Activated naive CD8-positive, alpha-beta T cell treated with anti-CD3 and anti-CD28 coated beads, Interleukin-2, amount 10 ng/mL, durations not matched to agents 7 days and 5 days (primary cell): ENCODE measurements at regions not wholly inside any gene's neighbourhood (a gene's known extent, or its start where the extent isn't known, plus 50 kb on each side); places are given as distances from the start of the nearest gene placed in this dataset.

Experiments used
- ATAC-seq: fragments of 150-1000 bp; cut with Tn5 transposase; one replicate; pipeline ENCODE4 v1.10.0; 2021; ENCODE audit warnings: low read depth, moderate library complexity
- POLR2A ChIA-PET: fragments of 350-600 bp; sonication (Branson Sonifier 250); formaldehyde crosslinking; loops from one replicate; lab custom pipeline; 2021; ENCODE audit warnings: antibody characterized with exemption; lab: Charles Lee
- DNase-seq: peaks from one replicate; pipeline ENCODE4 v3.0.0; 2021
- H3K27ac Mint-ChIP-seq: one replicate; pipeline ENCODE4 v1.8.0; 2022; ENCODE audit warnings: mild to moderate bottlenecking, mixed read lengths
- H3K27me3 Mint-ChIP-seq: one replicate; pipeline ENCODE4 v1.8.0; 2022; ENCODE audit warnings: mild to moderate bottlenecking, moderate library complexity, mixed read lengths
- H3K36me3 Mint-ChIP-seq: one replicate; pipeline ENCODE4 v1.8.0; 2021; ENCODE audit warnings: mild to moderate bottlenecking, mixed read lengths
- H3K4me1 Mint-ChIP-seq: one replicate; pipeline ENCODE4 v1.8.0; 2021; ENCODE audit warnings: mixed read lengths
- H3K4me3 Mint-ChIP-seq: one replicate; pipeline ENCODE4 v1.8.0; 2022; ENCODE audit warnings: mild to moderate bottlenecking, moderate library complexity, mixed read lengths
- H3K9me3 Mint-ChIP-seq: one replicate; pipeline ENCODE4 v1.8.0; 2021; ENCODE audit warnings: mixed read lengths

GRCh38 chr2:15761056-15761455, 169.4 kb downstream of the DDX1 start:
- Mint-ChIP-seq H3K9me3 (no peaks in the 10 kb centered on the region), H3K4me1 (no peaks in the 10 kb centered on the region), H3K27ac (no peak overlapping the region), H3K27me3 (peaks cover 5% of the 10 kb centered on the region), H3K4me3 (no peak overlapping the region), H3K36me3 (no peaks in the 10 kb centered on the region)
- ATAC-seq (no peak), DNase-seq (no peak)
- POLR2A ChIA-PET: no interaction called here

DNA sequence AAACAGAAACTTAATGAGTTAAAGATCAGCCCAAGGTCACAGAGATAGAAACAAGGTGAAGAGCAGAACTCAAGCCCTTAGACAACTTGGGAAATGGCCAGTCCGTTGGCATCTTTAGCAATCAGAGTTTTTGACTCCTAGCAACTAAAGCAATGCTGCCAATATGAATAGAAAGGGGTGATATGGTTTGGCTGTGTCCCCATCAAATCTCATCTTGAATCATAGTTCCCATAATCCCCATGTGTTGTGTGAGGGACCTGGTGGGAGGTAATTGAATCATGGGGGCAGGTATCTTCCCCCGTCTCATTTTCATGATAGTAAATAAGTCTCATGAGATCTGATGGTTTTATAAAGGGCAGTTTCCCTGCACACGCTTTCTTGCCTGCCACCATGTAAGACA, 170.2 kb downstream of the DDX1 start:
- POLR2A ChIA-PET: no interaction called here
- H3K4me1 Mint-ChIP-seq: no peaks in the 10 kb centered on the region

DNA sequence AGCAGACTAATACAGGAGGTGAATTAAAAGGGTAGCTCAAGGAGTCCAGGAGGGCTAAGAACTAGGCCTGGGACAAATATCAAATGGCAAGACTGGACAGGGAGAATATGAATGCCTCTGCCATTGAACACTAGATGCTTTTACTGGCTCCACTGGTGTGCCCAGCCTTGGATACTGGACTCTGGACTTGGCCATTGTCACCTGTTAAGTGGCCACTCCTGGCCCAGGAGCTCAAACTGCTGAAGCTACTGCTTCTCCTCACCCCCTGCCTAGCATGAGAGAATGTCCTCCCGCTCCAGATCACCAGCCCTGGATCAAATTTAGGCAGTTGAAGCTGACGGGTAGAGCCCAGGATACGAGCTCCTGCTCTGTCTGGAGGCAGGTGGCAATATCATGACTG, 170.8 kb downstream of the DDX1 start:
- ATAC-seq (no peak), DNase-seq (no peak)
- Mint-ChIP-seq H3K27me3 (peaks cover 5% of the 10 kb centered on the region), H3K9me3 (no peaks in the 10 kb centered on the region), H3K4me3 (no peak overlapping the region), H3K4me1 (no peaks in the 10 kb centered on the region), H3K36me3 (no peaks in the 10 kb centered on the region), H3K27ac (no peak overlapping the region)
- POLR2A ChIA-PET: no interaction called here

More for the DNA sequence above, 170.2 kb downstream of the DDX1 start:
- Mint-ChIP-seq H3K4me3 (no peak overlapping the region), H3K27me3 (peaks cover 5% of the 10 kb centered on the region), H3K27ac (no peak overlapping the region), H3K9me3 (no peaks in the 10 kb centered on the region), H3K36me3 (no peaks in the 10 kb centered on the region)
- DNase-seq (no peak), ATAC-seq (no peak)

GRCh38 chr2:15763106-15763821, 171.6 kb downstream of the DDX1 start:
- no peak for ATAC-seq
- POLR2A ChIA-PET: no interaction called here
- no peaks in the 10 kb centered on the region for H3K4me1 Mint-ChIP-seq

DNA sequence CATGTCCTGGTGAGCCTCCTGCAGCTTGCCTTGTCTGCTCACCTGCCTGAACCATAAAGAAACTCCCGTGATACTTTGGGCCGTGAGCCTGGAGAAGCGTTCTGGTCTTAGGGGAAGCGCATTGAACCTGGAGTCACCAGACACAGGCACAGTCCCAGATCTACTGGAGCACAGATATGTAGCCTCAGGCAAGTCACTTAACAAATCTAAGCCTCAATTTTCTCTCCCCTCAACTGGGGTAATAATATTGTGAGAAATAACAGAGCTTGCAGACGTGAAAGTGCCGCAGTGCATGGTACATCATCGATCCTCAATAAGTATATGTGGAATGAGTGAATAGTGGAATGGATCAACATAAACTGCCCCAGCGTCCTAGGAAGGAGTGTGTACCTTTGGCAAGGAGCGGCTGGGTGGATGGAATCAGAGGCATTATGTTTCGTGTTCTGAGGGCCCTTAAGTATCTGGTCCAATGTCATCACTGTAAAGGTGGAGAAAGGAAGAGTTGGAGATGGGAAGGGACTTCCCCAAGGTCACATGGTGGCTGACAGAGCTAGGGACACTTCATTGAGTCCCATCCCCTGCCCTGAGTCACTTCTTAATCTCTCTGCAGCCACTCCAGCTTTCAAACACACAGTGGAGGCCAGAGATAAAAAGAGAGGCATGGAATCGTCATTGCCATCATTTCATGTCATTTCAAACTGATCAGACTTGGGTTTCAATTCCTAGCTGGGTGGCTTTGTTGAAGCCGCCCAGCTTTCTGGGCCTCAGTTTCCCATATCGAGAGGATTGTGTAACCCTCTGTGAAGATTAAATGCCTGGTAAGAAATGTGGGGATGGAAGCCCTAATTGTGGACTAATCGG, 172.4 kb downstream of the DDX1 start:
- Mint-ChIP-seq H3K4me3 (no peak overlapping the region), H3K4me1 (no peaks in the 10 kb centered on the region), H3K27me3 (peaks cover 2% of the 10 kb centered on the region), H3K36me3 (no peaks in the 10 kb centered on the region), H3K9me3 (no peaks in the 10 kb centered on the region), H3K27ac (no peak overlapping the region)
- DNase-seq (no peak), ATAC-seq (no peak)
- POLR2A ChIA-PET: no interaction called here

More at GRCh38 chr2:15763106-15763821, 171.6 kb downstream of the DDX1 start:
- H3K27ac Mint-ChIP-seq: no peak overlapping the region
- no peaks in the 10 kb centered on the region for H3K9me3 Mint-ChIP-seq
- peaks cover 5% of the 10 kb centered on the region for H3K27me3 Mint-ChIP-seq
- no peak overlapping the region for H3K4me3 Mint-ChIP-seq
- DNase-seq: no peak
- no peaks in the 10 kb centered on the region for H3K36me3 Mint-ChIP-seq

DNA sequence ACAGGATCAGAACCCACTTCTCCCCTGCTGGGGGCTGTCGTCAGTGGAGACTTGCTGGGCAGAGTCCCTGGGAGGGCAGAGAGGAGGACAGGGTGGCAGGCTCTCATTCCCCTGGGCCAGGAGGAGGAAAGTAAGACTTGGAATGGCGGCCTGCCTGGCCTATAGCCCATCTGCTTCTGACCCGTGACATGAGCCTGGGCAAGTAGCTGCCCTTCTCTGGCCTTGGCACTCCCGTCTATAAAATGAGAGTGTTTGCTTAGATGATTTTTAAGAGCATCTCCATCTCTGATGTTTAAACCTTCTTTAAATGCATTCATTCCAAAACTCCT, 173.0 kb downstream of the DDX1 start:
- ATAC-seq (no peak), DNase-seq (no peak)
- no peak overlapping the region for H3K4me3 Mint-ChIP-seq
- H3K9me3 Mint-ChIP-seq: no peaks in the 10 kb centered on the region
- POLR2A ChIA-PET: no interaction called here
- H3K36me3 Mint-ChIP-seq: no peaks in the 10 kb centered on the region
- no peak overlapping the region for H3K27ac Mint-ChIP-seq
- H3K4me1 Mint-ChIP-seq: no peaks in the 10 kb centered on the region
- peaks cover 2% of the 10 kb centered on the region for H3K27me3 Mint-ChIP-seq

GRCh38 chr2:15765211-15765610, 173.5 kb downstream of the DDX1 start:
- no peak for DNase-seq
- H3K36me3 Mint-ChIP-seq: no peaks in the 10 kb centered on the region
- POLR2A ChIA-PET: no interaction called here
- H3K4me3 Mint-ChIP-seq: no peak overlapping the region
- no peaks in the 10 kb centered on the region for H3K9me3 Mint-ChIP-seq
- no peak overlapping the region for H3K27ac Mint-ChIP-seq
- H3K4me1 Mint-ChIP-seq: no peaks in the 10 kb centered on the region
- no peak for ATAC-seq
- peaks cover 2% of the 10 kb centered on the region for H3K27me3 Mint-ChIP-seq

DNA sequence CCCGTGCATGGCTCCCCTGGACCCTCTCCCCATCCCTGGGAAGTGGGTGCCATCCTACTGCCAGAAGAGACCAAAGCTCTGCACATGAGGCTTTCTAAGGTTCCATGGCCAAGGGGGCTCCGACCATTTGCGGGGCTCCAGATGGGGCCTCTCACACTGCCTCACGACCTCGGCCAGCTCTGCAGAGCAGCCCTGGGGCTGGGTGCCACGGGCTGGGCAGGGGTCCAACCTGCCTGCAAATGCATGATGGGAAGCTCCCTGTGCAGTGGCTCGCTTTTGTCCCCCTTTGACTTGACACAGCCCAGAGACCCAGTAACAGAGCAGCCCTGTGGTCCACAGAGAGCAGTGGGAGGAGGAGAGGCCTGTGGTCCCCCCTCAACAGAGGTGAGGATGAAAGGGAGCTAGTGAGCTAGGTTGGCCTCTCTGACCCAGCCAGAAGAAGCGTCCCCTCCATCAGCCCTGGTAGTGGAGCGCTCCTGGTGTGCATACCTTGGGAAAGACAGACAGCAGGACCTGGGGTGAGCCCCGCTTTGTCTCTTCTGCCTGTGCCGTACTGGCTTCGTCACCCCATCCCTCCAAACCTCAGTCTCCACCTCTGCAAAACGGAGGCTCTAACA, 174.1 kb downstream of the DDX1 start:
- Mint-ChIP-seq H3K9me3 (no peaks in the 10 kb centered on the region), H3K27ac (no peak overlapping the region), H3K36me3 (no peaks in the 10 kb centered on the region), H3K4me3 (no peak overlapping the region), H3K4me1 (no peaks in the 10 kb centered on the region), H3K27me3 (peaks cover 2% of the 10 kb centered on the region)
- ATAC-seq (no peak), DNase-seq (no peak)
- POLR2A ChIA-PET: no interaction called here

- POLR2A ChIA-PET: no interaction called here
- H3K4me1 Mint-ChIP-seq: no peaks in the 10 kb centered on the region
- H3K4me3 Mint-ChIP-seq: no peak overlapping the region
- H3K27me3 Mint-ChIP-seq: no peaks in the 10 kb centered on the region
- no peaks in the 10 kb centered on the region for H3K9me3 Mint-ChIP-seq
- no peak for ATAC-seq
- DNase-seq: no peak
- no peak overlapping the region for H3K27ac Mint-ChIP-seq
- no peaks in the 10 kb centered on the region for H3K36me3 Mint-ChIP-seq
These were observed 174.0 kb upstream of the MYCN start for GRCh38 chr2:15766303-15766861.

DNA sequence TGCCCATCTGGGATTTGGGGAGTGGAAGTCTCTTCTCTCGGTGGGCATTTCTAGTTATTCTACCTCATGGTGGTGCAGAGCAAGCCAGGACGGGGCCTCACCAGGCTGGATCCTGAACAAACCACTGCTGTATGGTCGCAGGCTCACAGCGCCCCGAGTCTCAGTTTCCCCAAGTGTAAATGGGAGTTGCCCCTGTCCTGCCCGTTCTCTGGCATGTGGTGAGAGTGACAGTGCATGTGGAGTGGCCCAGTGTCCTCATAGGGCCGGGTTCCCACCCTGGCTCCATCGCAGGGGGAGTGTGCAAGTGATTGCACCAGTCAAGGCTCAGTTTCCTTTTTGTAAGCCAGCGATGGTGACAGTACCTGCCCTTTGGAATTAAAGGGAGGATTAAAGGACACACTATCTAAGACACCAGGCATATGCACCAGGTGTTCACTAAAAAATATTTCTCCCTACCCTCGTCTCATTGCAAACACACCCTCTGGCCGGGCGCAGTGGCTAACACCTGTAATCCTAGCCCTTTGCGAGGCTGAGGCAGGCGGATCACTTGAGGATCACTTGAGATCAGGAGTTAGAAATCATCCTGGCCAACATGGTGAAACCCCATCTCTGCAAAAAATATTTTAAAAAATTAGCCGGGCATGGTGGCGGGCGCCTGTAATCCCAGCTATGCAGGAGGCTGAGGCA, 173.3 kb upstream of the MYCN start:
- H3K36me3 Mint-ChIP-seq: no peaks in the 10 kb centered on the region
- no peak overlapping the region for H3K4me3 Mint-ChIP-seq
- POLR2A ChIA-PET: no interaction called here
- H3K27me3 Mint-ChIP-seq: no peaks in the 10 kb centered on the region
- H3K9me3 Mint-ChIP-seq: no peaks in the 10 kb centered on the region
- H3K27ac Mint-ChIP-seq: no peak overlapping the region
- no peak for DNase-seq
- no peak for ATAC-seq
- H3K4me1 Mint-ChIP-seq: no peaks in the 10 kb centered on the region

DNA sequence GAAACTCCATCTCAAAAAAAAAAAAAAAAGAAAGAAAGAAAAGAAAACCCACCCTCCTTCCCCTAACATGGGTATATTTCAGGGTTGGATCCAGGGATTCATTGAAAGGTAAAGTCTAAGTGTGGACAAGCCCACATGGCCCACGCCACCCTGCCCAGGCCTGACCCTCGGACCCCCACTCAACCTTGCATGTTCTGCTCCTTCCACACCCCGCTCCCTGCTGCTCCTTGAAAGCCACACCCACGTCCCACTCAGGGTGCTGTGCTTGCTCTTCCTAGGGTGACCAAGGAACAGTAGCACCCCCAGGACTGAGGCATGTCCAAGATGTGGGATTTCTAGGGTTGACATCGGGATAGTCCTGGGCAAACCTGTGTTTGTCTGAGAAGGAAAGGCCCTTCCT, 172.7 kb upstream of the MYCN start:
- Mint-ChIP-seq H3K9me3 (no peaks in the 10 kb centered on the region), H3K27ac (no peak overlapping the region), H3K27me3 (no peaks in the 10 kb centered on the region), H3K4me3 (no peak overlapping the region), H3K36me3 (no peaks in the 10 kb centered on the region), H3K4me1 (no peaks in the 10 kb centered on the region)
- DNase-seq (no peak), ATAC-seq (no peak)
- POLR2A ChIA-PET: no interaction called here

DNA sequence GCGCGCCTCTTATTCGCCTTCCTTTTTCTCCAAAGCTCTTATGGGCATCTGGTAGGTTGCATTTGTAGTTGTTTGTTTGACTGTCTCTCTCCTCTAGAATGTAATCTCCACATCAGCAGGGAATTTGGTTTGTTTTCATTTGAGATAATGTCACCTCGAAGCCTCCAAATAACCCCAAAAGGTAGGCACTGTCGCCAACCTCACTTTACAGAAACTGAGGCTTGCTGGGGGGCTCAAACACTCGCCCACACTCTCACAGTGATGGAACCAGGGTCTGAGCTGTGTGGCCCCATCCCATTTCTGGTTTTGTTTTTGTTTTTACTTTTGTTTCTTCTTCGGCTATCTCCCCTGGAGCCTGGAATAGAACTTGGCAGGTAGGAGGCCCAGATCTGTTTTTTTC, 172.2 kb upstream of the MYCN start:
- POLR2A ChIA-PET: no interaction called here
- no peak overlapping the region for H3K4me3 Mint-ChIP-seq
- ATAC-seq: no peak

DNA sequence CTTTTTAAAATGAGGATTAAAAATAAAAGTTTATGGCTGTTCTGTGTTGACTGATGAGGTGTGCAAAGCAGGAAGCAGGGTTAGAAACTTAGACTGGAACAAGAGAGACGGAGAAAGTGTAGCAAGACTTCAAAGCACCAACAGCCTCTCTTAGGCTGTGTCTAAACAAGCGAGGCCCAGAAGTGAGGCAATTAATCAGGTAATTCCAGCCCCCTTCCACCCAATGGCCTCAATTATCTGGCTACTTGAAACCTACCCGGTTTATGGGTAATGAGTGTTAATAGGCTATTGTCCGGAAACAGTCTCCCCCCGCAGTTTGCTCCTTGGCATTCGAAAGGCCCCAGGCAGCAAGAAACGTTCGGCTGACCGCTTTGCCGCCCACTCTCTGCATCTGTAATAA, 171.7 kb upstream of the MYCN start:
- no peaks in the 10 kb centered on the region for H3K4me1 Mint-ChIP-seq
- ATAC-seq (no peak), DNase-seq (no peak)
- POLR2A ChIA-PET: no interaction called here
- no peaks in the 10 kb centered on the region for H3K36me3 Mint-ChIP-seq
- H3K27me3 Mint-ChIP-seq: no peaks in the 10 kb centered on the region
- no peaks in the 10 kb centered on the region for H3K9me3 Mint-ChIP-seq
- no peak overlapping the region for H3K27ac Mint-ChIP-seq
- no peak overlapping the region for H3K4me3 Mint-ChIP-seq

More for the DNA sequence above, 172.2 kb upstream of the MYCN start:
- no peaks in the 10 kb centered on the region for H3K27me3 Mint-ChIP-seq
- no peaks in the 10 kb centered on the region for H3K4me1 Mint-ChIP-seq
- no peak overlapping the region for H3K27ac Mint-ChIP-seq
- H3K9me3 Mint-ChIP-seq: no peaks in the 10 kb centered on the region
- no peaks in the 10 kb centered on the region for H3K36me3 Mint-ChIP-seq
- no peak for DNase-seq
